GM18909 (cell line): ENCODE measurements at regions not wholly inside any gene's neighbourhood (a gene's known extent, or its start where the extent isn't known, plus 50 kb on each side); places are given as distances from the start of the nearest gene placed in this dataset.

Experiments used
- ATAC-seq: cut with Tn5 transposase; IDR thresholded peaks from one replicate; pipeline ENCODE4 v1.9.1; 2021; ENCODE audit warnings: mild to moderate bottlenecking; ENCODE audit not compliant: unreplicated experiment, poor library complexity

GRCh38 chrX:39559229-39559628 lies 538.5 kb downstream of the BCOR start:
- no peak for ATAC-seq

GRCh38 chrX:39560271-39560670 lies 537.5 kb downstream of the BCOR start:
- ATAC-seq = no peak

DNA sequence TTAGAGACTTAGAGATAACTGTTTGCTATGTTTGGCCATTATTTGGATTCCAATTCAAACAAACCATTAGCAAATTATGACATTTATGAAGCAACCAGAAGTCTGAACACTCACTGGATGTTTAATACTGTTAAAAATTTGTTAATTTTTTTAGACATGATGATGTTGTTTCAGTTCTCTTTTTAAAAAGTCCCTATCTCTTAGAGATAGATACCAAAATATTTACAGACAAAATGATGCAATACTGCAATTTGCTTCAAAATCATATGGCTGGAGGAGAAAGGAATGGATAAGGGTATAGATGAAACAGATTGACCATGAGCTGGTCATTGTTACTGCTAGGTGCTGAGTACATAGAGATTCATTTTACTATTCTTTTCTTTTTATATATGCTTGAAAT lies 534.6 kb downstream of the BCOR start:
- no peak for ATAC-seq

DNA sequence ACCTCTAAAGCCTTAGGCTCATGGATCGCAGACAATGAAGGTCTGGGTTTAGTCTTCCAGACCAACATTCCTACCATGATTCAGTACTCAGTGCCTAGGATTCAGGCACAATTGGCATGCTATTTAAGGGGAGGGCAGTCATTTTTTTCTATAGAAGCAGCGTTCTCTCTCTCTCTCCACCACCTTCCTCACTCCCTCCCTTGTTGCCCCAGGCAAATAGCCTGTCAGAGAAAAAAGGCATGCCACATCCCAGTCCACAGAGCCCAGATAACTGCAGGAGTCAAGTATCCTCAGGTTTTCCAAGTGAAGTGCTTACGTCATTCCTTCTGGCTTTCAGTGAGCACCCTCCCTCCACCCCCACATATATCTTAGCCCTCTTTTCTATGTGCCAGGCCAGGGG lies 533.0 kb downstream of the BCOR start:
- ATAC-seq = no peak

GRCh38 chrX:39574178-39574577 lies 523.6 kb downstream of the BCOR start:
- ATAC-seq = no peak

DNA sequence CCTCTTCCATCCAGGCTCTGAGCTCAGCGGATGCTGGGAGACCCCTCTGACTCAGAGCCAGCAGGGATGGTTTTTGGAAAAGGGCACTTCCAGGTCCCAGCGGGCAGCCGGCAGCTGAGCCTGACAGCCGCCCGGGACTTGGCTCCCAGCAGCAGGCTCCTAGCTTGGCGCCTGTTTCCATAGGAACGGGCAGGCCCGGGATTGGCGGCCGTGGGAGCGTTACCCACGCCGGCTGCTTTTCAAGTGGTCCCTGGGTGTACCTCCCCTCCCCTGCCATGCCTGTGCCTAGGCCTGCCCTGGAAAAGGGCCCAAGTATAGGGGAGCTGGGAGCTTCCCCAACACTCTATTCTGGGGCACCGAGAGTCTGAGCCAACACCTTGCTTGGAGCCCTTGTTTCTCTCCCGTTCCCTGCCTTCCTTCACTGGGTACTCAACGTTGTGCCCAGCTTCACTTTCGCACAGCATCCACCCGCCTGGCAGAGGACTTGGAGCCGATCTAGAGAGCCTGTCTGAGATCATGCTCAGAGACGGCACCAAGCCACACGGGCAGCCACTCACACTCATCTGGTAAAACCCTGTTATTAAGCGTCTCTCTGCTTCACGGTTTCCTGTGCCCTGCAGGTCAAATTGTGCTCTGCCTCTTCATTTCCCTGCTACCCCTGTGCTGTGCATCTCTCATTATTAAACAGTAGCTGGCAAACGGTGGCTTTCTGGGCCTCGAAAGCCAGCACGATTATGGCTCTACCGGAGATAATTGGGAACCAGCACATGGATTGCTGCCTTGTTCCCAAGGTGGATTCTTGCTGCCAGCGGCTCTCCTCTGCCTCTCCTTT lies 521.5 kb downstream of the BCOR start:
- ATAC-seq = no peak

GRCh38 chrX:39577206-39577984 lies 520.4 kb downstream of the BCOR start:
- ATAC-seq = no peak

DNA sequence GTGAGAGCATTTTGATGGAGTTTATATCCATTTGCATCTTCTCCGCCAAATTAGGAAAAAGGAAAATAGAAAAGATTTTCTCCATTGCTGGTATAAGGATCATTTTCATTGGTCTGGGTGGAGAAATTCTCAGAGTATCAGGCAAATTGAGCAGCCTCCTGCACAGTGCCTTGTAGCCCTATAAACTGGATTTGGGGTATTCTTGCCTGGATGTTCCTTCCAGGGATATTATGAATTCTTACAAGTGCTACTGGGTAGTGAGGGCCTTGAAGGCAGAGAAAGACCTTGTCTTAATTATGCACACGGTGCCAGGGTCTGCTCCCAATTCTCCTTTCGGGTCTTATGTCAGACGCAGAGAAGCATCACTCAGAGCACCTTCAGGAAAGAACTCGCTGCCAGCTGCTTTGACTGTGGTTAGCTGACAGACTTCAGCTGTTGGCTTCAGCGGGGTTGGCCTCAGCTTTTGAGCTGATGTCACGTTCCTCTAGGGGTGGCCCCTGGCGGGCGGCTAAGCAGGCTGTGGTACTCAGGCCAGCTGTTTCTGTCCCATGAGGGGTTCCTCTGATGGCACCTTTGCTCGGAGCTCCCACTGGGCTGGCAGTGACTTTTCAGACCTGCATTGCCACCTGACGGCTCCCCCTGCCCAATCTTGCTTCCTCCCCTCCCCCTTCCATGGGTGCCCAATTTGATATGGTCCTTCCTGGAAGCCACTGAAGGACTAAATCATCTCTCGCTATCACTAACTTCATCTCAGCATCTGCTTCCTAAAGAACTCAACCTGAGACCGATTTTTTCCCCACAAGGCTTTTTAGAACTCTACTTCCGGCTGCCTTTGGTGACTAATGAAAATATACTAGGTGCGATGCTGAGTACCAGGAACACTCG lies 519.5 kb downstream of the BCOR start:
- peak; percentile 96 for ATAC-seq

GRCh38 chrX:39580043-39580442 lies 517.7 kb downstream of the BCOR start:
- ATAC-seq = no peak

GRCh38 chrX:39581411-39581810 lies 516.3 kb downstream of the BCOR start:
- ATAC-seq = no peak

DNA sequence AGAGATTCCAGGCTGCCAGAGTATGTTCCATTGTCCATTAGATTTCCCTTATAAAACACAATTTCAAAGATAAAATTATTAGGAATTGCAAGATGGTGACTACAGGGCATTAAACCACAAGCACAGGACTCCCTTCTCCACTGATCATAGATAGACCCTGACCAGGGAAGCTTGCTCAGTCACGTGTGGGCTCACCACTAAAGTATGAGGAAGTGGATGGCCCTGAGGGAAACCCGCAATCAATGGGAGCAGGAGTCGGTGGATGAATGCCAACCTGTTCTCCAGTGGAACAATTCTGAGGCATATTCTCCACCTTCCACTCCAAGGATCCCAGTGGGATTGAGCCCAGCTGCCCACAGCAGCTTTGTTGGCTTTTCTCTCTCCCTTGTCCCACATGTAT lies 515.7 kb downstream of the BCOR start:
- no peak for ATAC-seq

DNA sequence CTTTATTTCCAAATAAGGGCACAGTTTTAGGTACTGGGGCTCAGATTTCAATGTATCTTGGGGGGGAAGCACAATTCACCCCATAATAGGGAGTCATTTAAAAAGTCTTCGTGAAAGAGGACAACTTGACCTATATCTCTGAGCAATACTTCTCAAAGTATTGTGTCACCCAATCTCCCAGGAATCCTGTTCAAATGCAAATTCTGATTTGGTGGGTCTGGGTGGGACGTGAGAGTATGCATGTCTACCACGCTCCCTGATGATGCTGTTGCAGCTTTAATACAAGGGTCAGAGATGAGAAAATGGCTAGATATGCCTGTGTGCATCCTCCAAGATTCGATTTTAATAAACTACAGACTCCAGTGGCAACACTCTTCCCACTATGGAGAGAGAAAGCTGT lies 514.8 kb downstream of the BCOR start:
- no peak for ATAC-seq

GRCh38 chrX:39585808-39586207 lies 511.9 kb downstream of the BCOR start:
- ATAC-seq = no peak

- ATAC-seq = no peak
Measured at GRCh38 chrX:39586359-39586758, 511.4 kb downstream of the BCOR start.

GRCh38 chrX:39591099-39591498 lies 506.7 kb downstream of the BCOR start:
- ATAC-seq = no peak

DNA sequence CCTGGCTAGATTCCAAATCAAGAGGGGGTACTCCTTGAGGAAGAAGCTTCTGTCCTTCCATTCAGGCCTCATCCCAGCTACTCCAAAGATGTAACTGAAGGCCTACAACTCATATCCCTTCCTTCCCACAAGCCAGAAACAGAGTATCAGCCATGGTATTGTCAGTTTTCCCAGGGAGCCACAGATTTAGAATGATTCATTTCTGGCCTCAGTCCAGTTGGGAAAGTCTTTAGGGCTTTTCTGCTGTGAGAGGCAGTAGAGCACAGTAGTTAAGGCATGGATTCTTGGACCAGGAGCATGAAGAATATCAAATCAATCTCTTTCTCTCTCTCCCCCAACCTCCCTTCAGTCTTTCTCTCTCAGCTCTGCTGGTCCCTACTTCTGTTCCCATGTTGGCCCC lies 505.0 kb downstream of the BCOR start:
- ATAC-seq = no peak

GRCh38 chrX:39595977-39596376 lies 501.8 kb downstream of the BCOR start:
- ATAC-seq = no peak

- ATAC-seq = no peak
Measured at GRCh38 chrX:39596437-39596836, 501.3 kb downstream of the BCOR start.

DNA sequence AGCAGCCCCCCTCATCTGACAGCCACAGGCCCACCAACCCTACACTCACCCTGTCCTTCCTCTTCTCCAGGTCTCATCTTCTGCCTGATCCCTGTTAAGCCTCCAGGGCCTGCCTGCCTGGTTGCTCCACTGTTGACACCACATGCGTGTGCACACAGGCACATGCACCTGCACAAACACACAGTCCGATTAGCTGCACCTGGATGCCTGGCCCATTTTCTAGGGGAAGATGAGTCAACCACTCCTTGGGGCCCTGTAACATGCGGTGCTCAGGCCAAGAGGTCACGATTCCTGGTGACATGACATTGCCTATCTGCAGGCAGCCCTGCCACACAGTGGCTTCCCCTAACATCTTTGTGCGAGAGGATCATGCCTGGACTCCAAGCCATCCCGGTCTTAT lies 498.4 kb downstream of the BCOR start:
- no peak for ATAC-seq

DNA sequence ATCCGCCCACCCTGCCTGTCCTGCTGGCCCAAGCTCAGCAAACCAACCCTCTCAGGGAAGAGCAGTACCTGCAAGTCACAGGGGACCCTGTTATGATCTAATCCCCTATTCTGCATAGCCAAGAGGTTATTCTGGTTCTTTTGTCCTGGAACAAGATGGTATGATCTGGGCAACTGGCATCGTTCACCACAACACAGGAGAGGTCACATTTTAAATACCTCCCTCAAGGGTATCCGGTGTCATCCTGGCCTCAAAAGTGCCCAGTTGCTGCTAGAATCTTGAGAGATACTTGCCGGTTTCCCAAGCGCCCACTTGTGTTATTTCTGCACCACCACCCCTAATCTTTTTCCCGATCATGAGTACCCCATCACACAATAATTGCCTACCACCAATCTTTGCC lies 497.5 kb downstream of the BCOR start:
- ATAC-seq = no peak
